HUES48 (cell line): ENCODE measurements at regions not wholly inside any gene's neighbourhood (a gene's known extent, or its start where the extent isn't known, plus 50 kb on each side); places are given as distances from the start of the nearest gene placed in this dataset.

ENCODE experiments used
- H3K27ac ChIP-seq: one replicate; pipeline ENCODE4 v1.7.0; 2013; ENCODE audit warnings: low read depth, low read length, inconsistent platforms
- H3K27me3 ChIP-seq: 2 replicates; pipeline ENCODE4 v1.6.1; 2013; ENCODE audit warnings: mild to moderate bottlenecking, low read length; ENCODE audit not compliant: control insufficient read depth, insufficient read depth
- H3K36me3 ChIP-seq: 2 replicates; pipeline ENCODE4 v1.6.1; 2013; ENCODE audit warnings: low read length; ENCODE audit not compliant: control insufficient read depth, insufficient read depth
- H3K4me1 ChIP-seq: 2 replicates; pipeline ENCODE4 v1.6.1; 2013; ENCODE audit warnings: mild to moderate bottlenecking, low read length; ENCODE audit not compliant: control insufficient read depth, insufficient read depth
- H3K4me3 ChIP-seq: 2 replicates; pipeline ENCODE4 v1.5.1; 2013; ENCODE audit warnings: mild to moderate bottlenecking, low read depth, low read length
- H3K9ac ChIP-seq: 2 replicates; pipeline ENCODE4 v1.6.1; 2013; ENCODE audit warnings: mild to moderate bottlenecking, low read depth, low read length, moderate library complexity
- H3K9me3 ChIP-seq: 2 replicates; pipeline ENCODE4 v1.6.1; 2013; ENCODE audit warnings: low read length; ENCODE audit not compliant: control insufficient read depth, insufficient read depth

GRCh38 chr13:81058916-81059290 lies 718.0 kb upstream of the SPRY2 start:
- Histone ChIP-seq H3K4me1 (0 out of 2 replicates have a peak, but pooled peaks cover 3% of the 10 kb centered on the region), H3K27me3 (no peaks in the 10 kb centered on the region), H3K27ac (no peak overlapping the region), H3K9me3 (no peaks in the 10 kb centered on the region), H3K4me3 (no peak overlapping the region), H3K9ac (no peak overlapping the region), H3K36me3 (no peaks in the 10 kb centered on the region)

GRCh38 chr13:81058211-81058915 lies 717.4 kb upstream of the SPRY2 start:
- H3K27me3 ChIP-seq: no peaks in the 10 kb centered on the region
- H3K4me3 ChIP-seq: no peak overlapping the region
- H3K4me1 ChIP-seq: 0 out of 2 replicates have a peak, but pooled peaks cover 3% of the 10 kb centered on the region
- H3K9me3 ChIP-seq: no peaks in the 10 kb centered on the region
- no peak overlapping the region for H3K9ac ChIP-seq
- no peak overlapping the region for H3K27ac ChIP-seq
- no peaks in the 10 kb centered on the region for H3K36me3 ChIP-seq

- no peak overlapping the region for H3K27ac ChIP-seq
- no peaks in the 10 kb centered on the region for H3K4me1 ChIP-seq
- no peaks in the 10 kb centered on the region for H3K27me3 ChIP-seq
- no peaks in the 10 kb centered on the region for H3K9me3 ChIP-seq
- H3K9ac ChIP-seq: no peak overlapping the region
- H3K4me3 ChIP-seq: no peak overlapping the region
- H3K36me3 ChIP-seq: no peaks in the 10 kb centered on the region
Observed at GRCh38 chr13:81051873-81052272, 710.9 kb upstream of the SPRY2 start.

- Histone ChIP-seq H3K4me1 (no peaks in the 10 kb centered on the region), H3K36me3 (no peaks in the 10 kb centered on the region)
Observed at GRCh38 chr13:81048026-81048461, 707.1 kb upstream of the SPRY2 start.

GRCh38 chr13:81041761-81042160 lies 700.8 kb upstream of the SPRY2 start:
- no peaks in the 10 kb centered on the region for H3K27me3 ChIP-seq
- no peaks in the 10 kb centered on the region for H3K4me1 ChIP-seq
- no peak overlapping the region for H3K27ac ChIP-seq
- H3K4me3 ChIP-seq: no peak overlapping the region
- no peaks in the 10 kb centered on the region for H3K9me3 ChIP-seq
- no peak overlapping the region for H3K9ac ChIP-seq
- no peaks in the 10 kb centered on the region for H3K36me3 ChIP-seq

More at GRCh38 chr13:81048026-81048461, 707.1 kb upstream of the SPRY2 start:
- Histone ChIP-seq H3K27me3 (no peaks in the 10 kb centered on the region), H3K9ac (no peak overlapping the region), H3K27ac (no peak overlapping the region), H3K9me3 (no peaks in the 10 kb centered on the region), H3K4me3 (no peak overlapping the region)

- H3K4me1 ChIP-seq: no peaks in the 10 kb centered on the region
- no peak overlapping the region for H3K27ac ChIP-seq
- H3K27me3 ChIP-seq: no peaks in the 10 kb centered on the region
- no peak overlapping the region for H3K9ac ChIP-seq
- no peaks in the 10 kb centered on the region for H3K36me3 ChIP-seq
- H3K9me3 ChIP-seq: no peaks in the 10 kb centered on the region
- H3K4me3 ChIP-seq: no peak overlapping the region
Observed at GRCh38 chr13:81031996-81032395, 691.1 kb upstream of the SPRY2 start.

- H3K9me3 ChIP-seq: no peaks in the 10 kb centered on the region
- H3K27me3 ChIP-seq: no peaks in the 10 kb centered on the region
- no peak overlapping the region for H3K27ac ChIP-seq
- no peak overlapping the region for H3K9ac ChIP-seq
- no peaks in the 10 kb centered on the region for H3K36me3 ChIP-seq
- no peak overlapping the region for H3K4me3 ChIP-seq
- H3K4me1 ChIP-seq: no peaks in the 10 kb centered on the region
Observed at GRCh38 chr13:81025091-81025490, 684.2 kb upstream of the SPRY2 start.

- no peak overlapping the region for H3K27ac ChIP-seq
- H3K36me3 ChIP-seq: no peaks in the 10 kb centered on the region
- no peaks in the 10 kb centered on the region for H3K27me3 ChIP-seq
- no peak overlapping the region for H3K9ac ChIP-seq
- no peaks in the 10 kb centered on the region for H3K9me3 ChIP-seq
- H3K4me3 ChIP-seq: no peak overlapping the region
- H3K4me1 ChIP-seq: no peaks in the 10 kb centered on the region; the same call in 1 of the 2 replicates
Observed at GRCh38 chr13:81021284-81021840, 680.4 kb upstream of the SPRY2 start.

GRCh38 chr13:81020010-81020409 lies 679.1 kb upstream of the SPRY2 start:
- H3K4me3 ChIP-seq: no peak overlapping the region

GRCh38 chr13:81018936-81019335 lies 678.0 kb upstream of the SPRY2 start:
- Histone ChIP-seq H3K4me1 (no peaks in the 10 kb centered on the region; the same call in 1 of the 2 replicates), H3K9me3 (no peaks in the 10 kb centered on the region), H3K4me3 (no peak overlapping the region), H3K27me3 (no peaks in the 10 kb centered on the region), H3K36me3 (no peaks in the 10 kb centered on the region), H3K9ac (no peak overlapping the region), H3K27ac (no peak overlapping the region)

More at GRCh38 chr13:81020010-81020409, 679.1 kb upstream of the SPRY2 start:
- Histone ChIP-seq H3K27ac (no peak overlapping the region), H3K27me3 (no peaks in the 10 kb centered on the region), H3K9me3 (no peaks in the 10 kb centered on the region), H3K4me1 (no peaks in the 10 kb centered on the region; the same call in 1 of the 2 replicates), H3K36me3 (no peaks in the 10 kb centered on the region), H3K9ac (no peak overlapping the region)

GRCh38 chr13:81017513-81018152 lies 676.7 kb upstream of the SPRY2 start:
- no peak overlapping the region for H3K4me3 ChIP-seq
- no peak overlapping the region for H3K27ac ChIP-seq
- H3K27me3 ChIP-seq: no peaks in the 10 kb centered on the region
- H3K9ac ChIP-seq: no peak overlapping the region
- H3K9me3 ChIP-seq: no peaks in the 10 kb centered on the region
- no peaks in the 10 kb centered on the region for H3K36me3 ChIP-seq
- H3K4me1 ChIP-seq: no peaks in the 10 kb centered on the region; the same call in 1 of the 2 replicates
